Loucy (cell line): ENCODE measurements at regions not wholly inside any gene's neighbourhood (a gene's known extent, or its start where the extent isn't known, plus 50 kb on each side); places are given as distances from the start of the nearest gene placed in this dataset.

Experiments
- CTCF ChIP-seq: fragments of 200-600 bp; sonication (generic); conservative IDR thresholded peaks from 2 replicates; pipeline ENCODE4 v1.5.1; 2014; ENCODE audit warnings: mild to moderate bottlenecking, antibody characterized with exemption, low read length
- EZH2phosphoT487 ChIP-seq: fragments of 200-600 bp; IDR thresholded peaks from 2 replicates; pipeline ENCODE4 v1.6.1; 2018; ENCODE audit warnings: antibody characterized with exemption, mild to moderate bottlenecking, moderate library complexity, borderline replicate concordance

DNA sequence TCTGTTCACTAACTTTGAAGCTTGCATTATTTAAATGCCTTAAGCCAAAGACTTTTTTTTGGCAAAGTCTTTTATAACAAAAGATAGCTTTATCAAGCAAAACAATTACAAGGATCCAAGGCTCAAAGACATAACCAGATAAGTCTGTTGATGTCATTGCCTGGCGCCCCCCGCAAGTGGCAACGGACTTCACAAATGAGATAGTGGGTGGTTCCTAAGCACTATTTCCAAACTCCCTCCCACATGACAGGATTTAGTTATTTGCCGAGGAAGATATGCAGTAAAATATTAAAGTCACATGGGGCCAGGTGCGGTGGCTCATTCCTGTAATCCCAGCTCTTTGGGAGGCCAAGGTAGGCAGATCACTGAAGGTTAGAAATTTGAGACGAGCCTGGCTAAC, 194.2 kb upstream of the DDI1 start:
- no peak for TF ChIP-seq CTCF
- no peak for TF ChIP-seq EZH2phosphoT487
